Rectal smooth muscle tissue (tissue), 1 donor: ENCODE measurements at regions not wholly inside any gene's neighbourhood (a gene's known extent, or its start where the extent isn't known, plus 50 kb on each side); places are given as distances from the start of the nearest gene placed in this dataset.

Experiments used
- H3K27ac ChIP-seq: one replicate; pipeline ENCODE4 v1.7.0; 2013; ENCODE audit warnings: low read depth, low read length, inconsistent platforms
- H3K27me3 ChIP-seq: one replicate; pipeline ENCODE4 v1.7.0; 2013; ENCODE audit warnings: low read length; ENCODE audit not compliant: control insufficient read depth, insufficient read depth
- H3K36me3 ChIP-seq: one replicate; pipeline ENCODE4 v1.7.0; 2013; ENCODE audit warnings: low read length; ENCODE audit not compliant: control insufficient read depth, insufficient read depth
- H3K4me1 ChIP-seq: one replicate; pipeline ENCODE4 v1.7.0; 2013; ENCODE audit warnings: low read length; ENCODE audit not compliant: control insufficient read depth, insufficient read depth
- H3K4me3 ChIP-seq: one replicate; pipeline ENCODE4 v1.7.0; 2013; ENCODE audit warnings: low read length
- H3K9ac ChIP-seq: one replicate; pipeline ENCODE4 v1.7.0; 2013; ENCODE audit warnings: low read length

GRCh38 chr7:41847151-41847550 is 144.3 kb upstream of the INHBA start:
- H3K4me3 ChIP-seq = no peak overlapping the region
- H3K36me3 ChIP-seq = no peaks in the 10 kb centered on the region
- H3K9ac ChIP-seq = no peak overlapping the region
- no peak overlapping the region for H3K27ac ChIP-seq
- H3K4me1 ChIP-seq = no peaks in the 10 kb centered on the region
- no peaks in the 10 kb centered on the region for H3K27me3 ChIP-seq

DNA sequence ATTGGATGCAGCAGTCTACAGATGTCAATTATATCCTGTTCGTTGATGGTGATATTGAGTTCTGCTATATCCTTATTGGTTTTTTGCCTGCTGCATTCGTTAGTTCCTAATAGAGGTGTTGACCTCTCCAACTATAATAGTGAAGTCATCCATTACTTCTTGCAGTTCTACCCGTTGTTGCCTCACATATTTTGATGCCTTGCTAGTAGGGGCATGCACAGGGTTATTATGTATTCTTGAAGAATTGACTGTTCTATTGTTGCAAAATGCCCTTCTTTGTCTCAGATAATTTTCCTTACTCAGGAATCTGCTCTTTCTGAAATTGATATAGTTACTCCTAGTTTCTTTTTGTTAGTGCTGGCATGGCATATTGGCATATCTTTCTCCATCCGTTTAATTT is 140.1 kb upstream of the INHBA start:
- Histone ChIP-seq H3K36me3 (no peaks in the 10 kb centered on the region), H3K9ac (no peak overlapping the region), H3K4me1 (no peaks in the 10 kb centered on the region), H3K27ac (no peak overlapping the region), H3K27me3 (no peaks in the 10 kb centered on the region), H3K4me3 (no peak overlapping the region)

- Histone ChIP-seq H3K9ac (no peak overlapping the region), H3K27me3 (no peaks in the 10 kb centered on the region), H3K4me1 (peaks cover 7% of the 10 kb centered on the region), H3K36me3 (no peaks in the 10 kb centered on the region), H3K4me3 (no peak overlapping the region), H3K27ac (no peak overlapping the region)
These were observed 135.0 kb upstream of the INHBA start for GRCh38 chr7:41837916-41838315.

DNA sequence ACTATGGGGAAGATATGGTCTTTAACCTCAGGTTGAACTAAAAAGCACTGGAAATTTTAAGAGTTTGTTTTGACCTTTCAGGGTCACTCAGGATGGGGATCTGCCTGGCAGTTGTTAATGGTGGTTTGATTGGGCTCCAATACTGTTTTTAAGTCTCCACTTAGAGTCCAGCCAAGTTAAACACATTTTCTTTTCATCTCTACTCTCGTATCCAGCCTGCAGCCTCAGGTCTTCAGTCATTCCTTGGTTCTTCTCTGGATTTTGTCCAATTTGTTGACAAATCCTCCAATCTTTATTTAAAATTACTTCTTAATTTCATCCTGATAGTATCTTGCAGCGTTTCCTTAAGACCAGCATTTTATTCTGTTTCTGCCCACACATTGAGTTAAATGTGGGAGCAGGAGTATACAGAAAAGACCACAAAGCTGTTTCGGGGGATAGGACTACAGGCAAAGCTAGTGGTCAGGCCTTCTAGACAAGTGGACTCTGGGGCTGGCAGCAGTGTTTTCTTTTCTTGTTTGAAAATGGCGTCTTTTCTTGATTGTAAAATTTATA is 133.2 kb upstream of the INHBA start:
- peaks cover 7% of the 10 kb centered on the region for H3K4me1 ChIP-seq
- H3K27ac ChIP-seq = no peak overlapping the region
- no peak overlapping the region for H3K4me3 ChIP-seq
- no peaks in the 10 kb centered on the region for H3K27me3 ChIP-seq
- H3K9ac ChIP-seq = no peak overlapping the region
- no peaks in the 10 kb centered on the region for H3K36me3 ChIP-seq

- H3K4me3 ChIP-seq = no peak overlapping the region
- H3K27ac ChIP-seq = peak overlapping the region; percentile 10
These were observed 132.2 kb upstream of the INHBA start for GRCh38 chr7:41834805-41835694.

DNA sequence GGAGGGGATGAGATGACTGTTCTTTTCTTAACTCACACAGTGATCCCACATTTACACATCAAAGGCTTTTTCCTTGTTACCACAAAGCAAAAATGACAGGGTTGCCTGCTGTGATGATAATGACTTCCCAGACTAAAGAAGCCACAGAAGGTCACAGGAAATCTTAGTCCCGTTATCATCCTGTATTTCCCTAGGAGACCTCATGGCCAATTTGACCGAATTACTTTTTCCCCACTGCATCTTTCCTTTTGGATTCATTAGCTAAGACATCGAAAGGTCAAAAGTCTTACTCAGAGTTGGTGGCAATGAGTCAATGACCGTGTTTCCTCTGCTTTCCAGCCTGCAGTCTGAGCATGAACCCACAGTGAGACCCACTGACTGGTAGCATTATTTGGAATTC is 130.1 kb upstream of the INHBA start:
- no peak overlapping the region for H3K9ac ChIP-seq
- H3K36me3 ChIP-seq = no peaks in the 10 kb centered on the region
- no peak overlapping the region for H3K4me3 ChIP-seq
- no peak overlapping the region for H3K27ac ChIP-seq
- peaks cover 7% of the 10 kb centered on the region for H3K4me1 ChIP-seq
- H3K27me3 ChIP-seq = no peaks in the 10 kb centered on the region

More at GRCh38 chr7:41834805-41835694, 132.2 kb upstream of the INHBA start:
- no peaks in the 10 kb centered on the region for H3K27me3 ChIP-seq
- no peaks in the 10 kb centered on the region for H3K36me3 ChIP-seq
- H3K4me1 ChIP-seq = peaks cover 7% of the 10 kb centered on the region
- no peak overlapping the region for H3K9ac ChIP-seq

DNA sequence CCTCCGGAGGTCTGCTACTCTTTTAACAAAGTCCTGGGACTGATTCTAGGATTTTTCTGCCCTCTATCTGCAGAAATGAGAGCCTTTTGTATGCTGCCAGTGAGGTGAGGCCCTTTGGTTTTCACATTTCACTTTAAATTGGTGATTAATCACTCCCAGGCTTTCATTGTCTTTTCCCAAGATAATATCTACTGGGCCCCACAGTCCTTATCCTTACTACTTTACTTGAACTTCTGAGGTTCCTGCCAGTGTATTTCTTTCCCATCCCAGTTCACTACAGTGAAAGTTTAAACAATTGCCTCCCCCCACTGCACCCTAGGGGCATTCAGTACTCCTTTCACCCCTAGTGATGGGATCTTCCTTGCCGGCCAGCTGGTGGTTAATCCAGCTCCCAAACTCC is 127.4 kb upstream of the INHBA start:
- Histone ChIP-seq H3K27me3 (no peaks in the 10 kb centered on the region), H3K27ac (no peak overlapping the region), H3K36me3 (no peaks in the 10 kb centered on the region), H3K4me3 (no peak overlapping the region), H3K9ac (no peak overlapping the region), H3K4me1 (no peaks in the 10 kb centered on the region)

DNA sequence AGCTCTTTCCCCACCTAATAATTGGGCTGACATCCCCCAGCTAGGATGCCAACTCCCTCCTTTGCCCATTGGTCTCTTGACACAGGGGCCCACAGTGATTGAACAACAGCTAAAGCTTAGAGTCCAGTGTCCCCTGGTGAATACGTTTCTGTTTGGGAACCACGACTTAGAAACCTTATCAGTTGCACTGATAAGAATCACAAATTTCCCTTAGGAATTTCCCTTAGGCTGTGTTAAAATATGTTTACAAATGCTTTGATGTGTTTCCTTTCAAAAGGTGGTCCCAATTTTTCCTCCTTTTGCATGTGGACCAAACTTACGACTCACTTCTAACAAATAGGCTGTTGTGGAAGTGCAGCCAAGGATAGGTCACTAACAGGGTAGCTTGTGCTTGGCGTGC is 126.0 kb upstream of the INHBA start:
- H3K27ac ChIP-seq = no peak overlapping the region
- no peak overlapping the region for H3K4me3 ChIP-seq
- H3K9ac ChIP-seq = no peak overlapping the region
- H3K36me3 ChIP-seq = no peaks in the 10 kb centered on the region
- H3K27me3 ChIP-seq = no peaks in the 10 kb centered on the region
- H3K4me1 ChIP-seq = no peaks in the 10 kb centered on the region

- Histone ChIP-seq H3K36me3 (no peaks in the 10 kb centered on the region), H3K9ac (no peak overlapping the region), H3K27me3 (no peaks in the 10 kb centered on the region), H3K4me3 (no peak overlapping the region), H3K27ac (no peak overlapping the region), H3K4me1 (no peaks in the 10 kb centered on the region)
These were observed 123.8 kb upstream of the INHBA start for GRCh38 chr7:41826641-41827040.

DNA sequence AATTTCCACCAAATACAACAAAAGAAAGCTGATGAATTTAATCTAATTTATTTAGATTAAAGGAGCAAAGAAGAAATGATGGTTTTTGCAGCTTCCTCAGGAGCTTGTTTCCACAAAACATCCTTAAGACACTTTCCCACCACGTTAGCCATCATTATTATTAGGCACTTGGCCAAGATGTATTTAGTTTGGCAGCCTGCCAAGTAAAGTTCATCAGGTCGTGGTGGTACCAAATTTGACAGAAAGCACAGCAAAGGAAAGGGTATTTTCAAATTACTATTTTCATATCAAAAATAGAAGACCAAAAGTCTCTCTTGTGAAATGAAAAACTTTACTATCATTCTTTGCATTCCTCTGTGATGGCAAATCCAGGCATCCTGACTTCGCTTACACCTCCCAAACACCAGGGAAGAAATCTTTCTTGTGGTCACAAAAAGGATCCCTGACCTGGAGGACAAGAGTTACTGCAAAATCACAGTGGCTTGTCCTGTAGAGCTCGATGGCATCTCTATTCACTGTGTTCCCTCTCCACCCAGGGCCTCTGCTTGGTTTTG is 123.1 kb upstream of the INHBA start:
- Histone ChIP-seq H3K36me3 (no peaks in the 10 kb centered on the region), H3K9ac (no peak overlapping the region), H3K27ac (no peak overlapping the region), H3K27me3 (no peaks in the 10 kb centered on the region), H3K4me3 (no peak overlapping the region), H3K4me1 (no peaks in the 10 kb centered on the region)

DNA sequence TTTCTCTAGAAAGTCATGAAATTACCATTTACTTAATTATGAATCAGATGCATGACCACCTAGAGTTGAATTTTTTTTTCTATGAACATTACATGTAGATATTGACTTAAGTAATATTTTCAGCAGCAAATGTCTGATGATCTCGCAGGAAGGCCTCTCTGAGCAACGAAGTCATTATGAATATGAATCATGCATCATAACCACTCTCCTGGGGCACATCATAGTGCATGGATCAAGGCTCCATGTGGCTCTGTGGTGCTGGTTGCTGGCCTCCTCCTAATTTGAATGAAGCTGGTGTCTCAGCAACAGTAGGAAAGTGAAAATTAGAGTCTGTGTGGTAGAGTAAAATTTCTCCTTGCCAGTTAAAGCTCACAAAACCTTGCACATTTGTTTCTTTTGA is 121.4 kb upstream of the INHBA start:
- H3K4me1 ChIP-seq = no peaks in the 10 kb centered on the region
- no peak overlapping the region for H3K27ac ChIP-seq
- H3K36me3 ChIP-seq = no peaks in the 10 kb centered on the region
- no peaks in the 10 kb centered on the region for H3K27me3 ChIP-seq
- H3K9ac ChIP-seq = no peak overlapping the region
- H3K4me3 ChIP-seq = no peak overlapping the region

DNA sequence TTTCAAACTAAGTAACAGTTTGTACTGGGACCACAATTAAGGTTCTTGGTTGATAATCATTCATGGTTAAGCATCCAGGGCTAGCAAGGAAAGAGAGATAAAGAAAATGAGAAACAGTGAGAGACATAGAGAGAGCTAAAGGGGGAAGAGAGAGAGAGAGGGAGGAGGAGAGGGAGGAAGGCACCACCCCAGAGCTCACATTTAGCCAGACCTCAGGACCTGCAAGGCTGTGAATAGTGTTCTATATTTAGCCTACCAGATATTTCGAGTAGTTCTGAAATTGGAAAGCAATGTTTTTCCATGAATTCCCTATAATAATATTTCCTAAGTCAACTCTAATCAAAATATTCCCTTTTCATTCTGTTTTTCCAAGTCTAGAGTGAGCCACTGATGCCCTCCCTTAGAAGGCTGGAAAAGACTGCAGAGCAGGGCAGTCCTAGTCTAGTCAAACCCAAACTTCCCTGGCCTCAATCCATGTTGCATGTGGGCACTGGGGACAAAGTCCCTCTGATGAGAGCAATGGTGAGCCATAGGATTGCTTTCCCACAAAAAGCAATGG is 119.4 kb upstream of the INHBA start:
- H3K27ac ChIP-seq = no peak overlapping the region
- no peak overlapping the region for H3K9ac ChIP-seq
- no peaks in the 10 kb centered on the region for H3K36me3 ChIP-seq
- H3K4me3 ChIP-seq = no peak overlapping the region
- H3K4me1 ChIP-seq = no peaks in the 10 kb centered on the region
- no peaks in the 10 kb centered on the region for H3K27me3 ChIP-seq
